ENCODE measurements at regions not wholly inside any gene's neighbourhood (a gene's known extent, or its start where the extent isn't known, plus 50 kb on each side); places are given as distances from the start of the nearest gene placed in this dataset.
A peak's percentile ranks its signal among the peaks of the same experiment; 100 is the strongest.

DNA sequence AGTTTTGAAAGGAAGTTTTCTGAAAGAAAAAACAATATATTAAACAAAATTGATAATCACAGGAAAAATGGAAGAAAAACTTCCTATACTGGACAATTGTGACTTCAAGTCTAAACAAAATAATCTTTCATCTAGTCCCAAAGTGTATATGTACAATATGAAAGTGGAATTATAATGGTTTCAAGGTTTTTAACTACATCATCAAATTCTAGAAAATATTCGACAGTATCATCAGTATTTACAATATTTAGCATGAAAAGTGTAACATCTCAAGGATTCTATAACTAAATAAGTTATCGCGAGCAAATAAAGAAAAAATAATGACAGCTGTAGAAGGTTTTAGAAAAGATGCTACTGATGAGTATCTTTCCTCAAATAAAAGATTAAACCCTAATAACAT, 310.9 kb upstream of the LRFN5 start:
- Mint-ChIP-seq H3K4me1 (peaks cover 12% of the 10 kb centered on the region), H3K27me3 (ENCODE audit: insufficient read depth) (no peaks in the 10 kb centered on the region), H3K9me3 (no peaks in the 10 kb centered on the region), H3K36me3 (ENCODE audit: low read depth) (no peaks in the 10 kb centered on the region), H3K27ac (no peak overlapping the region), H3K4me3 (no peak overlapping the region)
- 100% methylated on average over 3 of the region's 3 CpGs; no CpG with 5 or more reads in 1 of the 2 experiments for WGBS, 2 experiments (ENCODE audit: insufficient coverage in 1 of 2, insufficient read length in 1 of 2)
- no peak overlapping the region for H3K4me3 ChIP-seq (ENCODE audit: low read length)
- no peaks in the 10 kb centered on the region for H3K27me3 ChIP-seq (ENCODE audit: control insufficient read depth, insufficient read depth, low read length, poor library complexity, severe bottlenecking)
- no peaks in the 10 kb centered on the region for H3K36me3 ChIP-seq (ENCODE audit: control insufficient read depth, insufficient read depth, low read length)
- H3K9ac ChIP-seq (ENCODE audit: extremely low read depth, low read length, poor library complexity, severe bottlenecking), result no peak overlapping the region
- H3K9me3 ChIP-seq (ENCODE audit: control insufficient read depth, low read length), result no peaks in the 10 kb centered on the region
- no peak for DNase-seq
- TF ChIP-seq, protein P1, sequence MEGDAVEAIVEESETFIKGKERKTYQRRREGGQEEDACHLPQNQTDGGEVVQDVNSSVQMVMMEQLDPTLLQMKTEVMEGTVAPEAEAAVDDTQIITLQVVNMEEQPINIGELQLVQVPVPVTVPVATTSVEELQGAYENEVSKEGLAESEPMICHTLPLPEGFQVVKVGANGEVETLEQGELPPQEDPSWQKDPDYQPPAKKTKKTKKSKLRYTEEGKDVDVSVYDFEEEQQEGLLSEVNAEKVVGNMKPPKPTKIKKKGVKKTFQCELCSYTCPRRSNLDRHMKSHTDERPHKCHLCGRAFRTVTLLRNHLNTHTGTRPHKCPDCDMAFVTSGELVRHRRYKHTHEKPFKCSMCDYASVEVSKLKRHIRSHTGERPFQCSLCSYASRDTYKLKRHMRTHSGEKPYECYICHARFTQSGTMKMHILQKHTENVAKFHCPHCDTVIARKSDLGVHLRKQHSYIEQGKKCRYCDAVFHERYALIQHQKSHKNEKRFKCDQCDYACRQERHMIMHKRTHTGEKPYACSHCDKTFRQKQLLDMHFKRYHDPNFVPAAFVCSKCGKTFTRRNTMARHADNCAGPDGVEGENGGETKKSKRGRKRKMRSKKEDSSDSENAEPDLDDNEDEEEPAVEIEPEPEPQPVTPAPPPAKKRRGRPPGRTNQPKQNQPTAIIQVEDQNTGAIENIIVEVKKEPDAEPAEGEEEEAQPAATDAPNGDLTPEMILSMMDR (conservative IDR thresholded peaks at IDR 0.05), result no peak
- H3K27ac ChIP-seq (ENCODE audit: low read depth, low read length), result no peak overlapping the region
- peaks cover under 1% of the 10 kb centered on the region for H3K4me1 ChIP-seq (ENCODE audit: control insufficient read depth, insufficient read depth, low read length)

GRCh38 chr14:41289025-41289424, 317.7 kb upstream of the LRFN5 start:
- no peak for DNase-seq
- H3K9me3 Mint-ChIP-seq, result no peaks in the 10 kb centered on the region

DNA sequence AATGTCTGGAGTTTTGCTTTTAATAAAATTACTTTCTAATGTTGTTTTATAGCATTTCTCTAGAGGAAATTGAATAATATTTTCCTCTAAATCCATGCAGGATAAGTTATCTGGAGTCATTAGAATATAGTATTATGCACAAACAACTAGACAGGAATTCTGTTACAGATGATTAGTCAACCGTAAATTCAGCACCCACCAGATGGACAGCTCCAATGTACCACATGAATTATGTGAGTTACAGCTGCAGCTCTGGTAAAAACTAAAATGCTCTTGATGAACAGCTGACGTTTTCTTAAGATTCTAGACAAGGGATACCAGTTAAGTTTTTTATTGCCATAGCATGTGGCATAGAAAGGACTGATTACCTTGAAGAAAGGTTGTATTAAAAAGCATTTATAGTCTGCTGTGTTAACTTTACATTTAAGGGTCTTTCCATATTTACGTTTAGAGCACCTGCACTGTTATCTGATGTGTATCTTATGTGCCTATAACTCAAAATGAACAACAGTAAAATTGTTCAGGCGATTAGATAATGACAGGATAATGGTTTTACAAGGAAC, 321.4 kb upstream of the LRFN5 start:
- Histone ChIP-seq H3K27ac (ENCODE audit: low read depth, low read length) (no peak overlapping the region), H3K9ac (ENCODE audit: extremely low read depth, low read length, poor library complexity, severe bottlenecking) (no peak overlapping the region), H3K9me3 (ENCODE audit: control insufficient read depth, low read length) (no peaks in the 10 kb centered on the region), H3K27me3 (ENCODE audit: control insufficient read depth, insufficient read depth, low read length, poor library complexity, severe bottlenecking) (no peaks in the 10 kb centered on the region), H3K4me3 (ENCODE audit: low read length) (no peak overlapping the region), H3K36me3 (ENCODE audit: control insufficient read depth, insufficient read depth, low read length) (no peaks in the 10 kb centered on the region), H3K4me1 (ENCODE audit: control insufficient read depth, insufficient read depth, low read length) (no peaks in the 10 kb centered on the region)
- H3K27ac Mint-ChIP-seq, result no peak overlapping the region
- H3K4me3 Mint-ChIP-seq, result no peak overlapping the region
- no peaks in the 10 kb centered on the region for H3K4me1 Mint-ChIP-seq
- no peaks in the 10 kb centered on the region for H3K36me3 Mint-ChIP-seq (ENCODE audit: low read depth)
- 36 to 69% methylated on average over 3 to 4 of the region's 4 CpGs for WGBS, 2 experiments (ENCODE audit: insufficient coverage in 1 of 2, insufficient read length in 1 of 2)
- H3K27me3 Mint-ChIP-seq (ENCODE audit: insufficient read depth), result no peaks in the 10 kb centered on the region
- peak; percentile 73 for DNase-seq
- TF ChIP-seq, protein P1 (conservative IDR thresholded peaks at IDR 0.05), result no peak
- H3K9me3 Mint-ChIP-seq, result no peaks in the 10 kb centered on the region

More at GRCh38 chr14:41289025-41289424, 317.7 kb upstream of the LRFN5 start:
- Histone ChIP-seq H3K36me3 (ENCODE audit: control insufficient read depth, insufficient read depth, low read length) (no peaks in the 10 kb centered on the region), H3K27ac (ENCODE audit: low read depth, low read length) (no peak overlapping the region), H3K4me3 (ENCODE audit: low read length) (no peak overlapping the region), H3K9ac (ENCODE audit: extremely low read depth, low read length, poor library complexity, severe bottlenecking) (no peak overlapping the region), H3K9me3 (ENCODE audit: control insufficient read depth, low read length) (no peaks in the 10 kb centered on the region), H3K4me1 (ENCODE audit: control insufficient read depth, insufficient read depth, low read length) (no peaks in the 10 kb centered on the region), H3K27me3 (ENCODE audit: control insufficient read depth, insufficient read depth, low read length, poor library complexity, severe bottlenecking) (no peaks in the 10 kb centered on the region)
- WGBS, 2 experiments (ENCODE audit: insufficient coverage in 1 of 2, insufficient read length in 1 of 2), result 74 to 88% methylated on average over 2 to 5 of the region's 5 CpGs
- Mint-ChIP-seq H3K27ac (no peak overlapping the region), H3K36me3 (ENCODE audit: low read depth) (no peaks in the 10 kb centered on the region), H3K27me3 (ENCODE audit: insufficient read depth) (no peaks in the 10 kb centered on the region), H3K4me1 (no peaks in the 10 kb centered on the region), H3K4me3 (no peak overlapping the region)
- TF ChIP-seq, protein P1 (conservative IDR thresholded peaks at IDR 0.05), result peak; percentile 33
